H54 (cell line): ENCODE measurements at regions not wholly inside any gene's neighbourhood (a gene's known extent, or its start where the extent isn't known, plus 50 kb on each side); places are given as distances from the start of the nearest gene placed in this dataset.

Experiments used
- DNase-seq: peaks from one replicate; pipeline ENCODE4 v3.0.0; 2011; ENCODE audit warnings: low spot score, mixed read lengths; ENCODE audit not compliant: insufficient read length
- FAIRE-seq: peaks from 3 replicates; lab custom pipeline; 2011; peaks lifted over from hg19 to GRCh38; lab: Jason Lieb, UNC
- POLR2A ChIP-seq: IDR thresholded peaks from 2 replicates; pipeline ENCODE4 v1.6.1; 2011; ENCODE audit warnings: low read depth, mild to moderate bottlenecking, low read length

DNA sequence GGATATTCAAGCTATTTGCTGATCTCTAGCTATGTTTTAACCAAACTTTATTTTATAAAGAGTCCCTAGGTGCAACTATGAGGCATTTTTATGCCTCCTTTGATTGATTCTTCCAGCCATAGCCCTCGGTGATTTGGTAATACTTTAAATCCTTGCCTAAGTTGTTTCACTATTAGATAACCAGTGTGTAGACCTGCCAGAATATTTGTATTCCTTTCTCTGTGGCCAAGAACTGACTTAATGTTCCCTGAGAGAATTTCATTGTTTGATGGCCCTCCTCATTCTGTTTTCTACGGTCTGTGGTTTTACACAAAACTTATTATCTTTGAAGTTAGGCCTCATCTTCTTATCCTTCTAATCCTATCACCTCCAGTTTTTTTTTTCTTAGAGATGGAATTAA is 109.7 kb upstream of the MDGA2 start:
- TF ChIP-seq POLR2A: no peak
- FAIRE-seq (no peak), DNase-seq (no peak)

GRCh38 chr14:47778631-47779030 is 103.2 kb upstream of the MDGA2 start:
- TF ChIP-seq POLR2A: no peak
- no peak for DNase-seq
- no peak for FAIRE-seq

- FAIRE-seq (no peak), DNase-seq (no peak)
- TF ChIP-seq POLR2A: no peak
Observed at GRCh38 chr14:47772652-47773051, 97.2 kb upstream of the MDGA2 start.

GRCh38 chr14:47763188-47763854 is 87.9 kb upstream of the MDGA2 start:
- DNase-seq (no peak), FAIRE-seq (no peak)
- no peak for TF ChIP-seq POLR2A

GRCh38 chr14:47746986-47747385 is 71.6 kb upstream of the MDGA2 start:
- no peak for TF ChIP-seq POLR2A
- FAIRE-seq: no peak
- DNase-seq: no peak

- no peak for FAIRE-seq
- TF ChIP-seq POLR2A: no peak
- no peak for DNase-seq
Observed at GRCh38 chr14:47744155-47744554, 68.8 kb upstream of the MDGA2 start.

DNA sequence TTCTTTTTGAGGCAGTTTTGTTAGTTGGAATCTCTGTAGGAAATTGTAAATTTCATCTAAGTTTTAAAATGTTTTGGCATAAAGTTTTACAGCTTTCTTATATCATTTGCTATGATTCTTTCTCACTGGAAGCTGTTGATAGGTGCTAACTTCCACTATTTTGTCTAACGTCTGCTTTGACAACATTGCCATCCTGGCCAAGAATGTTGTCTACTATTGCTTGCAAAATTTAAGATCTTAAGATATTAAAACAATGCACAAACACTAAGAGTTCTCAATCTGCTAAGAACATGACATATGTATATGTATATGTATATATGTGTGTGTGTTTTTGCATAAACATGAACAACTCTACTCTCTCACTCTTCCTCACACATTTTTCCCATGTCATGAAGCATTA is 64.1 kb upstream of the MDGA2 start:
- no peak for DNase-seq
- FAIRE-seq: no peak
- no peak for TF ChIP-seq POLR2A

- no peak for DNase-seq
- no peak for TF ChIP-seq POLR2A
- no peak for FAIRE-seq
Observed at GRCh38 chr14:47730296-47730695, 54.9 kb upstream of the MDGA2 start.
